ENCODE measurements at regions not wholly inside any gene's neighbourhood (a gene's known extent, or its start where the extent isn't known, plus 50 kb on each side); places are given as distances from the start of the nearest gene placed in this dataset.

GRCh38 chr2:35462226-35462998 is 893.2 kb upstream of the CRIM1 start (continued):
- TF ChIP-seq GTF2I (CRISPR knock-in tag; conservative IDR thresholded peaks at IDR 0.05): no peak
- TF ChIP-seq TCF7 (CRISPR knock-in tag; IDR thresholded peaks at IDR 0.05; ENCODE audit: low read depth): no peak
- TF ChIP-seq EMX1 (CRISPR knock-in tag; IDR thresholded peaks at IDR 0.05): no peak
- no peak for TF ChIP-seq SMAD3 (CRISPR knock-in tag; IDR thresholded peaks at IDR 0.05; ENCODE audit: borderline replicate concordance)
- TF ChIP-seq JUN (CRISPR knock-in tag; IDR thresholded peaks at IDR 0.05): no peak
- TF ChIP-seq MXD4 (CRISPR knock-in tag; IDR thresholded peaks at IDR 0.05; ENCODE audit: borderline replicate concordance): no peak
- no peak for TF ChIP-seq E2F5 (CRISPR knock-in tag; IDR thresholded peaks at IDR 0.05)
- no peak for TF ChIP-seq SMAD4 (CRISPR knock-in tag; IDR thresholded peaks at IDR 0.05)

GRCh38 chr2:35461406-35461805 is 894.2 kb upstream of the CRIM1 start:
- ATAC-seq: no peak
- TF ChIP-seq JAZF1 (CRISPR knock-in tag; IDR thresholded peaks at IDR 0.05) (no peak), ELF4 (CRISPR knock-in tag; IDR thresholded peaks at IDR 0.05; ENCODE audit: low read depth) (no peak), ZNF671 (CRISPR knock-in tag; IDR thresholded peaks at IDR 0.05) (no peak), CBFB (CRISPR knock-in tag; IDR thresholded peaks at IDR 0.05; ENCODE audit: low read depth) (no peak), ZNF121 (CRISPR knock-in tag; IDR thresholded peaks at IDR 0.05) (no peak), OVOL2 (CRISPR knock-in tag; IDR thresholded peaks at IDR 0.05; ENCODE audit: borderline replicate concordance) (no peak), TEAD4 (CRISPR knock-in tag; IDR thresholded peaks at IDR 0.05) (no peak), PRRX2 (CRISPR knock-in tag; IDR thresholded peaks at IDR 0.05) (no peak), NFATC4 (CRISPR knock-in tag; IDR thresholded peaks at IDR 0.05) (no peak), ZNF263 (CRISPR knock-in tag; IDR thresholded peaks at IDR 0.05; ENCODE audit: low read depth) (no peak), ZNF281 (CRISPR knock-in tag; IDR thresholded peaks at IDR 0.05) (no peak), GABPB1 (CRISPR knock-in tag; IDR thresholded peaks at IDR 0.05) (no peak), MXD4 (CRISPR knock-in tag; IDR thresholded peaks at IDR 0.05; ENCODE audit: borderline replicate concordance) (no peak), CTCF (IDR thresholded peaks at IDR 0.05) (no peak), ARID4B (CRISPR knock-in tag; IDR thresholded peaks at IDR 0.05; ENCODE audit: borderline replicate concordance) (no peak), USF1 (CRISPR knock-in tag; IDR thresholded peaks at IDR 0.05) (no peak), ZSCAN18 (CRISPR knock-in tag; IDR thresholded peaks at IDR 0.05) (no peak)

More at GRCh38 chr2:35461406-35461805, 894.2 kb upstream of the CRIM1 start:
- DNase-seq (ENCODE audit: low spot score): no peak
- Mint-ChIP-seq H3K36me3 (no peaks in the 10 kb centered on the region), H3K27ac (no peak overlapping the region), H3K9me3 (no peaks in the 10 kb centered on the region), H3K4me3 (no peak overlapping the region), H3K27me3 (ENCODE audit: low read depth) (no peaks in the 10 kb centered on the region), H3K4me1 (no peaks in the 10 kb centered on the region)
- CTCF ChIA-PET: interaction anchor here (0.5 kb wide), 1 partner anchor 61 kb away, joined by 3 read pairs; no protein-coding TSS in a partner anchor
- POLR2A ChIA-PET: no interaction called here

Data from WTC11 (cell line).